ENCODE measurements at regions not wholly inside any gene's neighbourhood (a gene's known extent, or its start where the extent isn't known, plus 50 kb on each side); places are given as distances from the start of the nearest gene placed in this dataset.

GRCh38 chr5:126094991-126095390, 328.2 kb upstream of the GRAMD2B start:
- no peak for TF ChIP-seq POLR2A (IDR thresholded peaks at IDR 0.05)
- TF ChIP-seq EP300 (IDR thresholded peaks at IDR 0.05) = no peak
- no peak for TF ChIP-seq CTCF (IDR thresholded peaks at IDR 0.05)

All from tibial nerve (tissue), 4 donors.